LNCaP clone FGC (cell line): ENCODE measurements at regions not wholly inside any gene's neighbourhood (a gene's known extent, or its start where the extent isn't known, plus 50 kb on each side); places are given as distances from the start of the nearest gene placed in this dataset.

Experiments
- DNase-seq: peaks from one replicate; pipeline ENCODE4 v3.0.0-alpha.2; 2011; ENCODE audit warnings: low read depth
- H3K4me3 ChIP-seq: 2 replicates; pipeline ENCODE4 v1.5.1; 2011; ENCODE audit warnings: mild to moderate bottlenecking, low read depth, low read length, control low read depth
- CTCF ChIP-seq: IDR thresholded peaks from 2 replicates; pipeline ENCODE4 v1.5.1; 2012; ENCODE audit warnings: mild to moderate bottlenecking; ENCODE audit not compliant: control insufficient read depth, insufficient read depth; ENCODE audit errors: extremely low read depth

GRCh38 chr4:101655857-101656256, 134.7 kb upstream of the BANK1 start:
- no peak for DNase-seq
- no peak overlapping the region for H3K4me3 ChIP-seq
- no peak for TF ChIP-seq CTCF

GRCh38 chr4:101655005-101655404, 135.5 kb upstream of the BANK1 start:
- no peak for DNase-seq
- TF ChIP-seq CTCF: no peak
- H3K4me3 ChIP-seq: no peak overlapping the region

GRCh38 chr4:101651778-101652177, 138.8 kb upstream of the BANK1 start:
- no peak for TF ChIP-seq CTCF
- no peak for DNase-seq
- H3K4me3 ChIP-seq: no peak overlapping the region

- TF ChIP-seq CTCF: no peak
- peak; percentile 27 for DNase-seq
- H3K4me3 ChIP-seq: no peak overlapping the region
Observed at GRCh38 chr4:101649790-101650515, 140.6 kb upstream of the BANK1 start.

- TF ChIP-seq CTCF: no peak
- no peak overlapping the region for H3K4me3 ChIP-seq
- DNase-seq: no peak
Observed at GRCh38 chr4:101647710-101648034, 142.9 kb upstream of the BANK1 start.

GRCh38 chr4:101644516-101644915, 146.0 kb upstream of the BANK1 start:
- no peak overlapping the region for H3K4me3 ChIP-seq

More at GRCh38 chr4:101644516-101644915, 146.0 kb upstream of the BANK1 start:
- no peak for DNase-seq
- TF ChIP-seq CTCF: no peak
